OCI-LY7 (cell line): ENCODE measurements at regions not wholly inside any gene's neighbourhood (a gene's known extent, or its start where the extent isn't known, plus 50 kb on each side); places are given as distances from the start of the nearest gene placed in this dataset.
"Not testable (repeated sequence)": the region's sequence is repeated elsewhere in the genome, so short reads cannot be mapped to it uniquely, and the experiment has no call there.

Experiments used
- BruUV-seq: library from RNA; stranded (reverse); fragments of 400-500 nt; replicated peaks from 2 replicates; lab custom pipeline; 2021; lab: Mats Ljungman, UMichigan
- CTCF ChIA-PET: fragments of 300-600 bp; sonication (Branson Sonifier 250); formaldehyde crosslinking; loops from one replicate; lab custom pipeline; 2022; ENCODE audit warnings: antibody characterized with exemption; ENCODE audit not compliant: unreplicated experiment; lab: Charles Lee
- POLR2A ChIA-PET: fragments of 300-600 bp; sonication (Branson Sonifier 250); formaldehyde crosslinking; loops from one replicate; lab custom pipeline; 2022; ENCODE audit warnings: antibody characterized with exemption; lab: Charles Lee
- DNase-seq: peaks from one replicate; pipeline ENCODE4 v3.0.0-alpha.2; 2015; ENCODE audit warnings: low spot score
- H2AFZ ChIP-seq: fragments of 200-600 bp; sonication (generic), shearing (Covaris generic); 2 replicates; pipeline ENCODE4 v1.6.1; 2014; ENCODE audit warnings: mild to moderate bottlenecking, antibody characterized with exemption, low read length, moderate library complexity
- H3K27ac ChIP-seq: fragments of 200-600 bp; sonication (generic); 2 replicates; pipeline ENCODE4 v1.5.1; 2014; ENCODE audit warnings: mixed run types, low read depth, mild to moderate bottlenecking, moderate library complexity, low read length, inconsistent platforms; ENCODE audit not compliant: poor library complexity, severe bottlenecking
- H3K36me3 ChIP-seq: fragments of 200-600 bp; sonication (generic); 2 replicates; pipeline ENCODE4 v1.6.1; 2014; ENCODE audit warnings: mild to moderate bottlenecking, antibody characterized with exemption, low read length, moderate library complexity, mixed read lengths; ENCODE audit not compliant: insufficient read depth
- H3K4me1 ChIP-seq: fragments of 200-600 bp; sonication (generic); 2 replicates; pipeline ENCODE4 v1.5.1; 2014; ENCODE audit warnings: mild to moderate bottlenecking, low read length; ENCODE audit not compliant: insufficient read depth, poor library complexity, severe bottlenecking
- H3K4me2 ChIP-seq: fragments of 200-600 bp; sonication (generic); 2 replicates; pipeline ENCODE4 v1.6.1; 2014; ENCODE audit warnings: mild to moderate bottlenecking, low read length
- H3K4me3 ChIP-seq: fragments of 200-600 bp; sonication (generic); 2 replicates; pipeline ENCODE4 v1.5.1; 2014; ENCODE audit warnings: mild to moderate bottlenecking, low read depth, low read length; ENCODE audit not compliant: poor library complexity, severe bottlenecking
- H3K79me2 ChIP-seq: fragments of 200-600 bp; sonication (generic); 2 replicates; pipeline ENCODE4 v1.6.1; 2016; ENCODE audit warnings: low read depth, mild to moderate bottlenecking, low read length, moderate library complexity, mixed read lengths; ENCODE audit not compliant: insufficient read depth
- H3K9me2 ChIP-seq: fragments of 200-600 bp; sonication (generic); 2 replicates; pipeline ENCODE4 v1.6.1; 2016; ENCODE audit warnings: mild to moderate bottlenecking, low read length, mixed read lengths; ENCODE audit not compliant: insufficient read depth
- H3K9me3 ChIP-seq: fragments of 200-600 bp; sonication (generic); 2 replicates; pipeline ENCODE4 v1.6.1; 2014; ENCODE audit warnings: mild to moderate bottlenecking, mixed run types, low read length, mixed read lengths
- H4K20me1 ChIP-seq: fragments of 200-600 bp; sonication (generic); 2 replicates; pipeline ENCODE4 v1.6.1; 2014; ENCODE audit warnings: mild to moderate bottlenecking, antibody characterized with exemption, low read length, moderate library complexity, mixed read lengths; ENCODE audit not compliant: insufficient read depth
- intact Hi-C: fragments of 100-400 bp; cut with micrococcal nuclease; formaldehyde crosslinking; loops from one replicate; pipeline ENCODE4 v1.10.0; 2022; ENCODE audit not compliant: unreplicated experiment

GRCh38 chr22:11609193-11609592 lies 3918.8 kb upstream of the OR11H1 start:
- BruUV-seq, H3K4me3 ChIP-seq, CTCF ChIA-PET, H3K36me3 ChIP-seq, H3K9me2 ChIP-seq, H3K4me2 ChIP-seq, H3K27ac ChIP-seq, H3K9me3 ChIP-seq, POLR2A ChIA-PET, H4K20me1 ChIP-seq, H2AFZ ChIP-seq, intact Hi-C loops, DNase-seq, H3K4me1 ChIP-seq, H3K79me2 ChIP-seq: not testable (repeated sequence)

GRCh38 chr22:11611280-11611679 lies 3916.7 kb upstream of the OR11H1 start:
- not testable (repeated sequence) for BruUV-seq

GRCh38 chr22:11611876-11612275 lies 3916.1 kb upstream of the OR11H1 start:
- H3K4me1 ChIP-seq, H3K9me3 ChIP-seq, intact Hi-C loops, H3K9me2 ChIP-seq, CTCF ChIA-PET, H4K20me1 ChIP-seq, POLR2A ChIA-PET, H3K36me3 ChIP-seq, H3K4me3 ChIP-seq, BruUV-seq, H3K79me2 ChIP-seq, H3K27ac ChIP-seq, DNase-seq, H2AFZ ChIP-seq, H3K4me2 ChIP-seq: not testable (repeated sequence)

More at GRCh38 chr22:11611280-11611679, 3916.7 kb upstream of the OR11H1 start:
- H3K9me2 ChIP-seq, H3K4me2 ChIP-seq, H2AFZ ChIP-seq, intact Hi-C loops, H3K4me1 ChIP-seq, H3K79me2 ChIP-seq, H3K4me3 ChIP-seq, CTCF ChIA-PET, DNase-seq, H3K36me3 ChIP-seq, POLR2A ChIA-PET, H3K9me3 ChIP-seq, H3K27ac ChIP-seq, H4K20me1 ChIP-seq: not testable (repeated sequence)

GRCh38 chr22:11613081-11613897 lies 3914.7 kb upstream of the OR11H1 start:
- H2AFZ ChIP-seq, CTCF ChIA-PET, H3K36me3 ChIP-seq, H3K9me2 ChIP-seq, H3K79me2 ChIP-seq, DNase-seq, intact Hi-C loops, H3K9me3 ChIP-seq, BruUV-seq, H3K4me2 ChIP-seq, H3K4me3 ChIP-seq, H3K27ac ChIP-seq, H4K20me1 ChIP-seq, H3K4me1 ChIP-seq, POLR2A ChIA-PET: not testable (repeated sequence)
